SK-N-SH treated with all-trans-retinoic acid at 6 μM for 48 hours (cell line): ENCODE measurements at regions not wholly inside any gene's neighbourhood (a gene's known extent, or its start where the extent isn't known, plus 50 kb on each side); places are given as distances from the start of the nearest gene placed in this dataset.

ENCODE experiments used
- ATAC-seq: fragments of 200-7000 bp; cut with Tn5 transposase; 3 replicates; pipeline ENCODE4 v1.9.1; 2020; ENCODE audit warnings: mild to moderate bottlenecking, moderate library complexity
- ARNTL ChIP-seq: fragments of 450-650 bp; formaldehyde crosslinking; IDR thresholded peaks from 2 replicates; pipeline ENCODE4 v1.5.0; 2020; ENCODE audit warnings: low read depth, mild to moderate bottlenecking, moderate library complexity, borderline replicate concordance
- CREB5 ChIP-seq: fragments of 250-450 bp; sonication (Bioruptor Pico); IDR thresholded peaks from 2 replicates; pipeline ENCODE4 v1.5.1; 2020; ENCODE audit warnings: low read depth, mild to moderate bottlenecking, moderate library complexity
- CSRNP3 ChIP-seq: fragments of 250-450 bp; sonication (Bioruptor Pico); IDR thresholded peaks from 2 replicates; pipeline ENCODE4 v1.5.1; 2021; ENCODE audit warnings: mild to moderate bottlenecking, moderate library complexity
- ESRRG ChIP-seq: fragments of 250-450 bp; sonication (Bioruptor Pico); IDR thresholded peaks from 2 replicates; pipeline ENCODE4 v1.6.1; 2021; ENCODE audit warnings: mild to moderate bottlenecking
- ISL1 ChIP-seq: fragments of 250-450 bp; sonication (Bioruptor Pico); IDR thresholded peaks from 2 replicates; pipeline ENCODE4 v2.1.2; 2022; ENCODE audit warnings: mild to moderate bottlenecking, moderate library complexity
- OSR1 ChIP-seq: fragments of 250-450 bp; sonication (Bioruptor Pico); IDR thresholded peaks from 2 replicates; pipeline ENCODE4 v1.8.0; 2022; ENCODE audit warnings: moderate library complexity, mild to moderate bottlenecking, inconsistent platforms
- PATZ1 ChIP-seq: fragments of 250-450 bp; sonication (Bioruptor Pico); IDR thresholded peaks from 2 replicates; pipeline ENCODE4 v1.8.0; 2020; ENCODE audit warnings: mild to moderate bottlenecking, moderate library complexity, borderline replicate concordance
- POU6F1 ChIP-seq: fragments of 250-450 bp; sonication (Bioruptor Pico); IDR thresholded peaks from 2 replicates; pipeline ENCODE4 v1.8.0; 2021; ENCODE audit warnings: low read depth, mild to moderate bottlenecking, moderate library complexity, borderline replicate concordance
- PPARA ChIP-seq: fragments of 250-450 bp; sonication (Bioruptor Pico); IDR thresholded peaks from 2 replicates; pipeline ENCODE4 v1.5.0; 2020; ENCODE audit warnings: mild to moderate bottlenecking, borderline replicate concordance
- RARB ChIP-seq: fragments of 250-450 bp; sonication (Bioruptor Pico); IDR thresholded peaks from 2 replicates; pipeline ENCODE4 v1.8.0; 2021; ENCODE audit warnings: mild to moderate bottlenecking, moderate library complexity
- SNAI2 ChIP-seq: fragments of 250-450 bp; sonication (Bioruptor Pico); IDR thresholded peaks from 2 replicates; pipeline ENCODE4 v1.5.0; 2020; ENCODE audit warnings: mild to moderate bottlenecking, moderate library complexity
- TCF4 ChIP-seq: fragments of 250-450 bp; sonication (Bioruptor Pico); IDR thresholded peaks from 2 replicates; pipeline ENCODE4 v1.8.0; 2021; ENCODE audit warnings: mild to moderate bottlenecking, moderate library complexity, borderline replicate concordance
- TOX ChIP-seq: fragments of 250-450 bp; sonication (Bioruptor Pico); IDR thresholded peaks from 2 replicates; pipeline ENCODE4 v1.8.0; 2021; ENCODE audit warnings: mild to moderate bottlenecking, moderate library complexity, borderline replicate concordance
- TSHZ2 ChIP-seq: fragments of 250-450 bp; sonication (Bioruptor Pico); IDR thresholded peaks from 2 replicates; pipeline ENCODE4 v1.5.0; 2020; ENCODE audit warnings: mild to moderate bottlenecking, moderate library complexity
- ZC3H10 ChIP-seq: fragments of 250-450 bp; sonication (Bioruptor Pico); IDR thresholded peaks from 2 replicates; pipeline ENCODE4 v1.5.1; 2021; ENCODE audit warnings: mild to moderate bottlenecking, moderate library complexity
- ZFP3 ChIP-seq: fragments of 250-450 bp; sonication (Bioruptor Pico); IDR thresholded peaks from 2 replicates; pipeline ENCODE4 v1.5.0; 2020; ENCODE audit warnings: mild to moderate bottlenecking, moderate library complexity
- ZFP30 ChIP-seq: fragments of 450-650 bp; formaldehyde crosslinking; IDR thresholded peaks from 2 replicates; pipeline ENCODE4 v1.5.0; 2022; ENCODE audit warnings: mild to moderate bottlenecking, moderate library complexity
- ZNF8 ChIP-seq: fragments of 450-650 bp; formaldehyde crosslinking; IDR thresholded peaks from 2 replicates; pipeline ENCODE4 v1.5.0; 2020; ENCODE audit warnings: mild to moderate bottlenecking, moderate library complexity

GRCh38 chr18:70600225-70600925 lies 311.5 kb downstream of the SOCS6 start:
- no peak for ATAC-seq
- TF ChIP-seq TCF4 (CRISPR knock-in tag) (peak; percentile 96), ZC3H10 (CRISPR knock-in tag) (no peak), TSHZ2 (peak; percentile 88; the same call in 1 of the 2 replicates), SNAI2 (no peak), PATZ1 (no peak), PPARA (CRISPR knock-in tag) (no peak), ISL1 (CRISPR knock-in tag) (peak; percentile 88), CSRNP3 (CRISPR knock-in tag) (peak; percentile 66; the same call in 1 of the 2 replicates), ESRRG (CRISPR knock-in tag) (no peak)

- TF ChIP-seq TOX (no peak), RARB (no peak), ARNTL (CRISPR knock-in tag) (no peak), ZNF8 (CRISPR knock-in tag) (no peak), SNAI2 (no peak), CREB5 (CRISPR knock-in tag) (no peak), ESRRG (CRISPR knock-in tag) (no peak), ZFP3 (CRISPR knock-in tag) (no peak), ISL1 (CRISPR knock-in tag) (no peak), PPARA (CRISPR knock-in tag) (no peak), CSRNP3 (CRISPR knock-in tag) (no peak), ZFP30 (CRISPR knock-in tag) (no peak)
- ATAC-seq = no peak
Measured at GRCh38 chr18:70598406-70598805, 309.6 kb downstream of the SOCS6 start.

GRCh38 chr18:70582981-70583380 lies 294.1 kb downstream of the SOCS6 start:
- no peak for ATAC-seq
- TF ChIP-seq POU6F1 (CRISPR knock-in tag) (no peak), PPARA (CRISPR knock-in tag) (no peak), SNAI2 (no peak), TOX (no peak), OSR1 (CRISPR knock-in tag) (no peak), TCF4 (CRISPR knock-in tag) (no peak), ZNF8 (CRISPR knock-in tag) (no peak), ESRRG (CRISPR knock-in tag) (no peak)
